HG03571 (cell line): ENCODE measurements at regions not wholly inside any gene's neighbourhood (a gene's known extent, or its start where the extent isn't known, plus 50 kb on each side); places are given as distances from the start of the nearest gene placed in this dataset.

Experiments used
- ATAC-seq: cut with Tn5 transposase; IDR thresholded peaks from one replicate; pipeline ENCODE4 v1.9.1; 2021; ENCODE audit not compliant: unreplicated experiment

- ATAC-seq = no peak
Observed at GRCh38 chr14:97377550-97377949, 580.4 kb downstream of the VRK1 start.

GRCh38 chr14:97379091-97379531 lies 581.9 kb downstream of the VRK1 start:
- no peak for ATAC-seq

GRCh38 chr14:97380539-97380941 lies 583.4 kb downstream of the VRK1 start:
- no peak for ATAC-seq

GRCh38 chr14:97381309-97381708 lies 584.1 kb downstream of the VRK1 start:
- ATAC-seq = no peak

- ATAC-seq = no peak
Observed at GRCh38 chr14:97382616-97383226, 585.5 kb downstream of the VRK1 start.

- ATAC-seq = no peak
Observed at GRCh38 chr14:97385727-97386126, 588.5 kb downstream of the VRK1 start.

- no peak for ATAC-seq
Observed at GRCh38 chr14:97387252-97387874, 590.2 kb downstream of the VRK1 start.

DNA sequence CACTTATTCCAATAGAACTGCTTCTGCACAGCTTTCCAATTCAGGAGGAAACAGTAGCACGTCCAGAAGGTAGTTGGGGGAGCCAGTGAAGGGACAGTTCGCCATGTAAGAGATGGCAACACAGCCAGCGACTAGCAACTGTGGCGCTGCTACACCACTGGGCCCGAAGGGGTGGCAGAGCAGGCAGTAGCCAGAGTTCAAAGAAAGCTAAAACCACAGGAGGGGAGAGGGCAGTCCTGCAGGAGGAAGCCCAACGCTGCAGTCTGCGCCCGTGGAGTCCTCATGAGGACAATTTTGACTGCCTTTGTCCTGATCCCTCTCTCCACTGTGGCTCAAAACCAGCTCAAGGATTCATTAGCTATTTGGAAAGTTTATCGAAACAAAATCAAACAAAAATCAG lies 591.2 kb downstream of the VRK1 start:
- no peak for ATAC-seq

GRCh38 chr14:97390096-97390724 lies 593.0 kb downstream of the VRK1 start:
- no peak for ATAC-seq

- ATAC-seq = no peak
Observed at GRCh38 chr14:97393244-97393643, 596.1 kb downstream of the VRK1 start.

GRCh38 chr14:97395068-97395467 lies 597.9 kb downstream of the VRK1 start:
- ATAC-seq = no peak

DNA sequence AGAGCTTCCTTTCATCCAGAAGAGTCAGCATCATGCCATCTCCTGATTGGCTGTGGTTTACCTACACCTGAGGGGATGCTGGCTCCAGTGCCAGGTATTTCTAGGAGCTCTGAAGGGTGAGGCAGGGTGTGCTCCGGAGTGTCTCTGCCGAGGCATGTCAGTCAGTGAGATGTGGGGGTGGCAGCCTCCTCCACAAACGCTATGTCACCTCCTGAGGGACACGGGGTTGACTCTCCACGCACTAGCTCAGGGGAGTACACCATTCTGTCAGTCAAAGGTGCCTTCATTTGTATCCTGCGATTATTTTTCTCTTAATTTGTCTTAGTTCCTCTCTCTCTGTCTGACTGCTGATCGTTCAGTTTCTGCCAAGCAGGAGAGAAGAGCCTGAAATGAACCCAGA lies 604.5 kb downstream of the VRK1 start:
- no peak for ATAC-seq

DNA sequence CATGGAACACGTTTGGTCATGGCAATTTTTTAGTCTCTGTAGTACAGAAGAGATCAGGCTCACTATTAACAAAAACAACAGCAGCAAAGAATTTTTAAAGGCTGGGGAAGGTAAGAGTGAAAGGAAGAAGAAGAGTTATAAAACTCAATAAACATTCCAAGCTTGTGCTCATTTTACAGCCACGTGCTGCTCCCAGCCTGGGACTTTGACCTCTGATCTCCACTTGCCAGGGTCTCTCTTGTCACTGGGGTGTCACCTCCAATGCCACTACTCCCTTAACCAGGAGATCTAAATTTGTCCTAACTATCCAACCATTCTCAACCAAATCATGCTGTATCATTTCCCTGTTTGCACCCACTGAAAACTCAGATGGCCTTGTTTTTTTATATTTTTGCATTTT lies 605.1 kb downstream of the VRK1 start:
- ATAC-seq = no peak

DNA sequence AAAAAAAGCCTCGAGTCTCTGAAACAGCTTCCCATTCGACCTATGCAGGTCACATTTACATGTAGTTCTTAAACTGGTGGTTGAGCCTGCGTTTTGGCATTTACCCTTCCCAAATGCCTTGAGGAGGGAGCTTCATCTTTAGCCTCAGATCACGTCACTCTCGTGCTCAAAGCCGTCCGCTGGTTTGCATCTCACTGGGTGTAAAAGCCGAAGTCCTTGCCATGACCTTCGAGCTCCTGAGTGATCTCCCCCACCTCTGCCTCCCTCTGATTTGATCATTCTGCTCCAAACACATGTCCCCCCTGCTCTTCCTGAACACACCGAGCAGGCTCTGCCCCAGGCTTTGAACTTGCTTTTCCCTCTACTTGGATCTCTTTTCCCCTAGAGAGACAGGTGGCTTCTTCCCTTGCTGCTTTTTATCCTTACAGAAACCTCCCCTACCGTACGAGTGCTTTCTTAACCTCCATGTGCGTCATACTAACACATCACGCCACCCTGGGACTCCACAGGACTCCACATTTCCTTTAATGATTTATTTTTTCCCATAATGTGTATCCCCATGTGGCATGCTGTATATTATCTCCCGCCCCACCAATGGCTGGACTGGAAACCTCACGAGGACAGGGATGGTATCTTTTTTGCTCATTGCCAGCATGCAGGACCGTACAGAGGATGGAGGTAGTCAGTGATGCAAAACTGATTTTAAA lies 610.7 kb downstream of the VRK1 start:
- ATAC-seq = no peak

GRCh38 chr14:97408503-97408902 lies 611.3 kb downstream of the VRK1 start:
- no peak for ATAC-seq

GRCh38 chr14:97408937-97409815 lies 612.0 kb downstream of the VRK1 start:
- no peak for ATAC-seq

GRCh38 chr14:97410667-97411620 lies 613.8 kb downstream of the VRK1 start:
- ATAC-seq = no peak

- ATAC-seq = no peak
Observed at GRCh38 chr14:97411938-97412612, 614.9 kb downstream of the VRK1 start.

DNA sequence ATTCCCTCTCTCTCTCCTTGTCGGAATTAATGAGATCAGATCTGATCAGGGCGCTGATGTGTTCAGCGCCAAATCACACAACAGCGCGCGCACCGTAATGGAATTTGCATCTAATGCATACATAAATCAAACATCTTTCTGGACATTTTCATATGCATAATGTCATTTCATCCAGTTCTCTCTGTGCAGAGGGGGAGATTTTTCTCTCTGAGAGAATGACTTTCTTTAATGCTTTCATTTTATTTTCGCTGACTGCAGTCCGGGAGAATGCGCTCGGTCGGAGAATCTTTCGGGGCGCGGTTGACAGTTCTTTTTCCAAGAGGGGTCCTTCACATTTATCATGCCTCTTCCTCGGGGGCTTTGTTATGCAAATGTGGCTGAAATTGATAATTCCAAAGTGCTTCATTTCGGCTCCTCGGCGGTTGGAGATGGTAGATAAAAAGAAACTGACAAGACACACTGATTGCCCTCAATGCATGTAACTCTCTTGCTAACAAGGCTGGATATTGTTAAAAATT lies 615.9 kb downstream of the VRK1 start:
- ATAC-seq = no peak
